ENCODE measurements at regions not wholly inside any gene's neighbourhood (a gene's known extent, or its start where the extent isn't known, plus 50 kb on each side); places are given as distances from the start of the nearest gene placed in this dataset.

GRCh38 chr3:178238179-178238578 lies 298.1 kb upstream of the KCNMB2 start:
- no peak for DNase-seq

GRCh38 chr3:178244733-178245709 lies 291.2 kb upstream of the KCNMB2 start:
- no peak for DNase-seq

GRCh38 chr3:178246004-178246403 lies 290.2 kb upstream of the KCNMB2 start:
- DNase-seq: no peak

- no peak for DNase-seq
Measured at GRCh38 chr3:178255315-178255714, 280.9 kb upstream of the KCNMB2 start.

- no peak for DNase-seq
Measured at GRCh38 chr3:178257491-178257890, 278.7 kb upstream of the KCNMB2 start.

GRCh38 chr3:178258121-178258520 lies 278.1 kb upstream of the KCNMB2 start:
- no peak for DNase-seq

- DNase-seq: no peak
Measured at GRCh38 chr3:178259703-178260102, 276.5 kb upstream of the KCNMB2 start.

- DNase-seq: peak in 1 of 2 donors; percentile 8
Measured at GRCh38 chr3:178260887-178261565, 275.2 kb upstream of the KCNMB2 start.

GRCh38 chr3:178263236-178263916 lies 272.9 kb upstream of the KCNMB2 start:
- DNase-seq: peak; percentile 22 to 30

GRCh38 chr3:178267158-178267844 lies 268.9 kb upstream of the KCNMB2 start:
- no peak for DNase-seq

- no peak for DNase-seq
Measured at GRCh38 chr3:178270838-178271237, 265.4 kb upstream of the KCNMB2 start.

GRCh38 chr3:178271740-178272387 lies 264.4 kb upstream of the KCNMB2 start:
- DNase-seq: peak in 1 of 2 donors; percentile 15

- DNase-seq: no peak
Measured at GRCh38 chr3:178272841-178273240, 263.4 kb upstream of the KCNMB2 start.

- DNase-seq: no peak
Measured at GRCh38 chr3:178274711-178275110, 261.5 kb upstream of the KCNMB2 start.

- DNase-seq: no peak
Measured at GRCh38 chr3:178275311-178275710, 260.9 kb upstream of the KCNMB2 start.

- peak in 1 of 2 donors; percentile 18 for DNase-seq
Measured at GRCh38 chr3:178275793-178276192, 260.4 kb upstream of the KCNMB2 start.

GRCh38 chr3:178277605-178278004 lies 258.6 kb upstream of the KCNMB2 start:
- no peak for DNase-seq

- DNase-seq: no peak
Measured at GRCh38 chr3:178283561-178283960, 252.7 kb upstream of the KCNMB2 start.

- no peak for DNase-seq
Measured at GRCh38 chr3:178284181-178284580, 252.1 kb upstream of the KCNMB2 start.

GRCh38 chr3:178288074-178288473 lies 248.2 kb upstream of the KCNMB2 start:
- no peak for DNase-seq

- DNase-seq: peak; percentile 5 to 8
Measured at GRCh38 chr3:178289544-178290160, 246.6 kb upstream of the KCNMB2 start.

Data from inflammatory macrophage (primary cell).